ENCODE measurements at regions not wholly inside any gene's neighbourhood (a gene's known extent, or its start where the extent isn't known, plus 50 kb on each side); places are given as distances from the start of the nearest gene placed in this dataset.

- TF ChIP-seq YY1 (IDR thresholded peaks at IDR 0.05; ENCODE audit: low read depth, low read length): no peak
Observed at GRCh38 chr5:90169078-90169477, 240.5 kb downstream of the CETN3 start (continued).
